ENCODE measurements at regions not wholly inside any gene's neighbourhood (a gene's known extent, or its start where the extent isn't known, plus 50 kb on each side); places are given as distances from the start of the nearest gene placed in this dataset.
"Not testable (repeated sequence)": the region's sequence is repeated elsewhere in the genome, so short reads cannot be mapped to it uniquely, and the experiment has no call there.

GRCh38 chr7:81441750-81442149 is 328.1 kb downstream of the HGF start:
- no peak overlapping the region for H3K4me3 ChIP-seq (ENCODE audit: low read depth, low read length)
- in situ Hi-C loops (cut with HindIII; ENCODE audit: low sequenced_read_pairs) = loop anchor here (25.0 kb wide), 1 partner anchor 529 kb away; the partner anchor contains the start of gene SEMA3C
- TF ChIP-seq, protein P1, sequence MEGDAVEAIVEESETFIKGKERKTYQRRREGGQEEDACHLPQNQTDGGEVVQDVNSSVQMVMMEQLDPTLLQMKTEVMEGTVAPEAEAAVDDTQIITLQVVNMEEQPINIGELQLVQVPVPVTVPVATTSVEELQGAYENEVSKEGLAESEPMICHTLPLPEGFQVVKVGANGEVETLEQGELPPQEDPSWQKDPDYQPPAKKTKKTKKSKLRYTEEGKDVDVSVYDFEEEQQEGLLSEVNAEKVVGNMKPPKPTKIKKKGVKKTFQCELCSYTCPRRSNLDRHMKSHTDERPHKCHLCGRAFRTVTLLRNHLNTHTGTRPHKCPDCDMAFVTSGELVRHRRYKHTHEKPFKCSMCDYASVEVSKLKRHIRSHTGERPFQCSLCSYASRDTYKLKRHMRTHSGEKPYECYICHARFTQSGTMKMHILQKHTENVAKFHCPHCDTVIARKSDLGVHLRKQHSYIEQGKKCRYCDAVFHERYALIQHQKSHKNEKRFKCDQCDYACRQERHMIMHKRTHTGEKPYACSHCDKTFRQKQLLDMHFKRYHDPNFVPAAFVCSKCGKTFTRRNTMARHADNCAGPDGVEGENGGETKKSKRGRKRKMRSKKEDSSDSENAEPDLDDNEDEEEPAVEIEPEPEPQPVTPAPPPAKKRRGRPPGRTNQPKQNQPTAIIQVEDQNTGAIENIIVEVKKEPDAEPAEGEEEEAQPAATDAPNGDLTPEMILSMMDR (IDR thresholded peaks at IDR 0.05; ENCODE audit: low read depth, low read length) = no peak
- no peak for DNase-seq (ENCODE audit: low read depth, low spot score)

- no peak overlapping the region for H3K4me3 ChIP-seq (ENCODE audit: low read depth, low read length)
- DNase-seq (ENCODE audit: low read depth, low spot score) = peak; percentile 35
- in situ Hi-C loops (cut with HindIII; ENCODE audit: low sequenced_read_pairs) = loop anchor here (25.0 kb wide), 1 partner anchor 527 kb away; the partner anchor contains the start of gene SEMA3C
- TF ChIP-seq, protein P1 (IDR thresholded peaks at IDR 0.05; ENCODE audit: low read depth, low read length) = no peak
These were observed 330.3 kb downstream of the HGF start for GRCh38 chr7:81439591-81439990.

- in situ Hi-C loops (cut with HindIII; ENCODE audit: low sequenced_read_pairs) = loop anchor here (25.0 kb wide), 1 partner anchor 525 kb away; the partner anchor contains the start of gene SEMA3C
- not testable (repeated sequence) for H3K4me3 ChIP-seq (ENCODE audit: low read depth, low read length); DNase-seq (ENCODE audit: low read depth, low spot score)
These were observed 332.7 kb downstream of the HGF start for GRCh38 chr7:81437160-81437559.

DNA sequence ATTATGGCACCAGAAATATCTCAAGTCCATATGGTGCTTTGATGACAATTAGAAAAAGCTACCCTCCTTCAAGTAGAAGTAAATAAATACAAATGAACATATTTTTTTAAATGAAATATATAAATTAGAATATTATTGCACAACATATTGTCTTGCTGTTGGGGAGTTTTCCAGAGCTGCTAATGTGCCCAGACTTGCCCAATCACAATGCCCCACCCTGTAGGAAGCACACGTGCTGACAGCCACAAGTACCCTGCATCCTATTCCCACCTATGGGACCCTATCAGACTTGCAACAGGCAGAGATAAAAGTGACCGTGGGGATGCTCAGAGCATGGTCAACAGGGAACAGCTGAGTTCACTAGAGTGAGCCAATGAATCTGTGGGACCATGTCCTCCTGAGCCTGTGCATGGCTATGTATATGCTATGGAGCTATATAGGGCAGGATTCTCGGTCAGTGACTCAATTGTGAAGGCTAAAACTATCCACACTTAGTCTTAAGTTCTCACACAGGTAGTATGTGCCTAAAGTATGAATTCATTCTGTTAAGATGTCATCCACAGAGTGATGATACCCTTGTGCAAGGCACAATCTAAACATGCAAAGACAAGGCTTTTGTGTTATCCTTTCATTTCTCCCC is 336.0 kb downstream of the HGF start:
- DNase-seq (ENCODE audit: low read depth, low spot score) = no peak
- TF ChIP-seq, protein P1 (IDR thresholded peaks at IDR 0.05; ENCODE audit: low read depth, low read length) = no peak
- no peak overlapping the region for H3K4me3 ChIP-seq (ENCODE audit: low read depth, low read length)
- in situ Hi-C loops (cut with HindIII; ENCODE audit: low sequenced_read_pairs) = loop anchor here (25.0 kb wide), 1 partner anchor 522 kb away; the partner anchor contains the start of gene SEMA3C

DNA sequence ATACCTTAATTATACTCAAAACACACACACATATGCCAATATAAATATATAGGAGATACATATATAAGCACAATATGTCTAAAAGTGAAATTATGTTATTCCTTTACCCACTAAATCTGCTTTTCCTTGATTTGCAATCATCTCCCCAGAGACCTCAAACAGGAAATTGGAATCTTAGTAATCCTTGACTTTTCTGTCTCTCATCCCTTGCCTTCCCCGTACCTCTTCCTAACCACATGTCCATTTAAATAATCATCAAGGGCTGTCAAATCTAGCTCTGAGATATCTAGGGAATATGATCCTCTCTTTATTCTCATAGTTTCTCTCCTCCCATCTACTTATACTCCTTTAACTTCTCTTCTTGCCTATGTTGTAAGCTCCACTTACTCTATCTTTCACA is 336.6 kb downstream of the HGF start:
- H3K4me3 ChIP-seq (ENCODE audit: low read depth, low read length) = no peak overlapping the region
- TF ChIP-seq, protein P1 (IDR thresholded peaks at IDR 0.05; ENCODE audit: low read depth, low read length) = no peak
- in situ Hi-C loops (cut with HindIII; ENCODE audit: low sequenced_read_pairs) = loop anchor here (25.0 kb wide), 1 partner anchor 521 kb away; the partner anchor contains the start of gene SEMA3C
- DNase-seq (ENCODE audit: low read depth, low spot score) = no peak

GRCh38 chr7:81430761-81431160 is 339.1 kb downstream of the HGF start:
- no peak overlapping the region for H3K4me3 ChIP-seq (ENCODE audit: low read depth, low read length)
- in situ Hi-C loops (cut with HindIII; ENCODE audit: low sequenced_read_pairs) = loop anchor here (25.0 kb wide), 1 partner anchor 518 kb away; the partner anchor contains the start of gene SEMA3C
- DNase-seq (ENCODE audit: low read depth, low spot score) = no peak
- TF ChIP-seq, protein P1 (IDR thresholded peaks at IDR 0.05; ENCODE audit: low read depth, low read length) = no peak

GRCh38 chr7:81430150-81430549 is 339.7 kb downstream of the HGF start:
- in situ Hi-C loops (cut with HindIII; ENCODE audit: low sequenced_read_pairs) = loop anchor here (25.0 kb wide), 1 partner anchor 518 kb away; the partner anchor contains the start of gene SEMA3C
- no peak for DNase-seq (ENCODE audit: low read depth, low spot score)
- no peak overlapping the region for H3K4me3 ChIP-seq (ENCODE audit: low read depth, low read length)
- TF ChIP-seq, protein P1 (IDR thresholded peaks at IDR 0.05; ENCODE audit: low read depth, low read length) = peak; percentile 30

Measured in astrocyte of the spinal cord (primary cell).